Neural progenitor cell (in vitro differentiated cells): ENCODE measurements at regions not wholly inside any gene's neighbourhood (a gene's known extent, or its start where the extent isn't known, plus 50 kb on each side); places are given as distances from the start of the nearest gene placed in this dataset.
A peak's percentile ranks its signal among the peaks of the same experiment; 100 is the strongest.
"Not testable (repeated sequence)": the region's sequence is repeated elsewhere in the genome, so short reads cannot be mapped to it uniquely, and the experiment has no call there.

Experiments used
- DNase-seq: peaks from one replicate; pipeline ENCODE4 v3.0.0-alpha.2; 2016; ENCODE audit warnings: low spot score
- H2AFZ ChIP-seq: fragments of 200-600 bp; sonication (generic); replicated peaks from 2 replicates; pipeline ENCODE4 v1.6.1; 2016; ENCODE audit warnings: antibody characterized with exemption
- H3F3A ChIP-seq: fragments of 200-600 bp; sonication (generic); 2 replicates; pipeline ENCODE4 v1.6.1; 2016; ENCODE audit warnings: antibody characterized with exemption, low read depth
- H3K27ac ChIP-seq: fragments of 200-600 bp; sonication (generic); 2 replicates; pipeline ENCODE4 v1.5.1; 2016; ENCODE audit warnings: mild to moderate bottlenecking
- H3K27me3 ChIP-seq: fragments of 200-600 bp; sonication (generic); 2 replicates; pipeline ENCODE4 v1.6.1; 2016; ENCODE audit warnings: mild to moderate bottlenecking, moderate library complexity
- H3K36me3 ChIP-seq: fragments of 200-600 bp; sonication (generic); 2 replicates; pipeline ENCODE4 v1.5.1; 2016
- H3K4me1 ChIP-seq: fragments of 200-600 bp; sonication (generic); 2 replicates; pipeline ENCODE4 v1.6.1; 2016; ENCODE audit warnings: mixed run types
- H3K4me2 ChIP-seq: fragments of 200-600 bp; sonication (generic); 2 replicates; pipeline ENCODE4 v1.6.1; 2016
- H3K4me3 ChIP-seq: fragments of 200-600 bp; sonication (generic); 2 replicates; pipeline ENCODE4 v1.5.1; 2016
- H3K79me2 ChIP-seq: fragments of 200-600 bp; sonication (generic); 2 replicates; pipeline ENCODE4 v1.6.1; 2016; ENCODE audit warnings: low read depth
- H3K9ac ChIP-seq: fragments of 200-600 bp; sonication (generic); 2 replicates; pipeline ENCODE4 v1.6.1; 2016
- H3K9me3 ChIP-seq: fragments of 200-600 bp; sonication (generic); 2 replicates; pipeline ENCODE4 v1.5.1; 2016; ENCODE audit warnings: low read depth
- H4K20me1 ChIP-seq: fragments of 200-600 bp; sonication (generic); 2 replicates; pipeline ENCODE4 v1.6.1; 2016; ENCODE audit warnings: low read depth
- H3K27ac Mint-ChIP-seq: 3 replicates; pipeline ENCODE4 v1.8.0; 2021; ENCODE audit warnings: mixed read lengths
- H3K27me3 Mint-ChIP-seq: 2 replicates; pipeline ENCODE4 v1.8.0; 2022; ENCODE audit warnings: low read depth, mild to moderate bottlenecking, inconsistent platforms, moderate library complexity, mixed read lengths; ENCODE audit not compliant: insufficient read depth
- H3K36me3 Mint-ChIP-seq: 3 replicates; pipeline ENCODE4 v1.8.0; 2021; ENCODE audit warnings: mixed read lengths
- H3K4me1 Mint-ChIP-seq: 3 replicates; pipeline ENCODE4 v1.8.0; 2021; ENCODE audit warnings: mixed read lengths
- H3K4me3 Mint-ChIP-seq: 3 replicates; pipeline ENCODE4 v1.8.0; 2021; ENCODE audit warnings: mild to moderate bottlenecking, moderate library complexity, mixed read lengths
- H3K9me3 Mint-ChIP-seq: 3 replicates; pipeline ENCODE4 v1.8.0; 2020; ENCODE audit warnings: mixed read lengths
- CTCF ChIP-seq: fragments of 200-600 bp; sonication (generic); IDR thresholded peaks from 2 replicates; pipeline ENCODE4 v1.5.1; 2017; ENCODE audit warnings: antibody characterized with exemption, mild to moderate bottlenecking
- EZH2 ChIP-seq: fragments of 200-600 bp; sonication (generic); IDR thresholded peaks from 2 replicates; pipeline ENCODE4 v1.6.1; 2017; ENCODE audit warnings: antibody characterized with exemption, mild to moderate bottlenecking, moderate library complexity
- EZH2phosphoT487 ChIP-seq: fragments of 200-600 bp; sonication (generic); IDR thresholded peaks from 2 replicates; pipeline ENCODE4 v1.6.1; 2017; ENCODE audit warnings: antibody characterized with exemption

DNA sequence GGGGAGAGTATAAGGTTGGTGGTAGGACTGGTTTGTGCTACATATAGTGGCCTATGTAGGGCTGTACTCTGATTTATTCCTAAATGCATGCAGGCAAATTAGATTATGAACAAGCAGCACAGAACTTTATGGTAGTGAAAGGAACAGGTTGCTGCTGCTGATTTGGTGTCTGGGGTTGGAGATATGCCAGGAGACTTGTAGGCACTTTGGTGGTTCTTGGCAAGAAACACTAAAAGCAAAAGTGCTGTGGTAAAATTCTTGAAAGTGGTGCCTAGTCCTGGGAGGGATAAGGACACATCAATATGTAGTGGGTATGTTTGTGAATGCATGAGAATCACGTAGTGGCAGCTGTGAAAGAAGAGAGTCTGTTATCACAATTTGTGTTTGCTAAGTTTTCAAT, 2126.0 kb downstream of the TP53TG3F start:
- no peaks in the 10 kb centered on the region for H3K27me3 Mint-ChIP-seq
- H3K27ac Mint-ChIP-seq, result no peak overlapping the region
- no peaks in the 10 kb centered on the region for H4K20me1 ChIP-seq
- no peak overlapping the region for H3K4me3 ChIP-seq
- H3K9ac ChIP-seq, result no peak overlapping the region
- H3K9me3 Mint-ChIP-seq, result peaks cover 36% of the 10 kb centered on the region
- H3K27ac ChIP-seq, result no peak overlapping the region
- no peaks in the 10 kb centered on the region for H3K4me1 ChIP-seq
- H3K79me2 ChIP-seq, result no peaks in the 10 kb centered on the region
- no peaks in the 10 kb centered on the region for H3K36me3 Mint-ChIP-seq
- no peak overlapping the region for H3K4me3 Mint-ChIP-seq
- H3K4me1 Mint-ChIP-seq, result no peaks in the 10 kb centered on the region
- H3K9me3 ChIP-seq, result peaks cover 29% of the 10 kb centered on the region
- H3K36me3 ChIP-seq, result no peaks in the 10 kb centered on the region
- H3K4me2 ChIP-seq, result no peak overlapping the region
- TF ChIP-seq EZH2phosphoT487, result no peak
- no peak for TF ChIP-seq EZH2
- TF ChIP-seq CTCF, result no peak
- no peaks in the 10 kb centered on the region for H3K27me3 ChIP-seq
- no peaks in the 10 kb centered on the region for H3F3A ChIP-seq
- DNase-seq, result no peak
- no peak overlapping the region for H2AFZ ChIP-seq

DNA sequence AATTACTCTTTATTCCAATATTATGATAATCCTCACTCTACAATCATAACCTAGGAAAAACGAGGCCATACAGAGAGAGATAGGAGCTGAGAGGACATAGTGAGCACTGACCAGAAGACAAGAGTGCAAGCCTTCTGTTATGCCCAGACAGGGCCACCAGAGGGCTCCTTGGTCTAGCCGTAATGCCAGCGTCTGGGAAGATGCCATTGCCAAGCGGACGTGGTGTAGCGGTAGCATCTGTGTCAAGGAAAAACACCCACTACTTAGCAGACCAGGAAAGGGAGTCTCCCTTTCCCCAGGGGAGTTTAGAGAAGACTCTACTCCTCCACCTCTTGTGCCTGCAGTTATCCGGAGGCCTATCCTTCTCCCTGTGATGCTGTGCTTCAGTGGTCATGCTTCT, 2131.5 kb downstream of the TP53TG3F start:
- not testable (repeated sequence) for H3K9ac ChIP-seq, H3K79me2 ChIP-seq, H3K4me1 ChIP-seq, H3K27ac ChIP-seq, H3K27ac Mint-ChIP-seq, H3K4me3 ChIP-seq, H2AFZ ChIP-seq, DNase-seq, H3K36me3 ChIP-seq, H4K20me1 ChIP-seq, H3K4me3 Mint-ChIP-seq, H3K36me3 Mint-ChIP-seq, H3K27me3 ChIP-seq, H3K4me1 Mint-ChIP-seq, H3K27me3 Mint-ChIP-seq, H3K4me2 ChIP-seq, H3F3A ChIP-seq
- peaks cover 21% of the 10 kb centered on the region for H3K9me3 ChIP-seq
- peaks cover 38% of the 10 kb centered on the region for H3K9me3 Mint-ChIP-seq
- TF ChIP-seq CTCF, result peak; percentile 5

- Histone ChIP-seq H3K4me3 (no peak overlapping the region), H3K9me3 (peaks cover 24% of the 10 kb centered on the region), H3K9ac (no peak overlapping the region), H2AFZ (no peak overlapping the region), H3K36me3 (no peaks in the 10 kb centered on the region), H3K27ac (no peak overlapping the region), H4K20me1 (no peaks in the 10 kb centered on the region), H3K79me2 (no peaks in the 10 kb centered on the region), H3K27me3 (no peaks in the 10 kb centered on the region), H3K4me2 (no peak overlapping the region), H3F3A (no peaks in the 10 kb centered on the region), H3K4me1 (no peaks in the 10 kb centered on the region)
- Mint-ChIP-seq H3K9me3 (peaks cover 40% of the 10 kb centered on the region), H3K36me3 (peaks cover 1% of the 10 kb centered on the region), H3K27ac (no peak overlapping the region), H3K4me3 (no peak overlapping the region), H3K27me3 (peaks cover under 1% of the 10 kb centered on the region), H3K4me1 (no peaks in the 10 kb centered on the region)
- no peak for DNase-seq
- no peak for TF ChIP-seq EZH2
- no peak for TF ChIP-seq CTCF
- no peak for TF ChIP-seq EZH2phosphoT487
Observed at GRCh38 chr16:35596467-35596866, 2137.1 kb downstream of the TP53TG3F start.
